KBM-7 (cell line): ENCODE measurements at regions not wholly inside any gene's neighbourhood (a gene's known extent, or its start where the extent isn't known, plus 50 kb on each side); places are given as distances from the start of the nearest gene placed in this dataset.
"Not testable (repeated sequence)": the region's sequence is repeated elsewhere in the genome, so short reads cannot be mapped to it uniquely, and the experiment has no call there.

Source experiments
- DNase-seq: peaks from one replicate; pipeline ENCODE4 v3.0.0-alpha.2; 2015
- in situ Hi-C: fragments of 300-500 bp; cut with MboI; formaldehyde crosslinking; loops from 2 replicates; pipeline ENCODE4 v1.14.3; 2020; ENCODE audit warnings: low sequenced_read_pairs, low pct_unique_long_range_greater_than_20kb, mixed read lengths

GRCh38 chr1:196366-196765 lies 255.1 kb downstream of the OR4F29 start:
- in situ Hi-C loops, DNase-seq: not testable (repeated sequence)

- DNase-seq = peak; percentile 8
Observed at GRCh38 chr1:191296-192049, 260.0 kb downstream of the OR4F29 start.

GRCh38 chr1:190678-191077 lies 260.8 kb downstream of the OR4F29 start:
- DNase-seq, in situ Hi-C loops: not testable (repeated sequence)

More at GRCh38 chr1:191296-192049, 260.0 kb downstream of the OR4F29 start:
- in situ Hi-C loops = not testable (repeated sequence)

- in situ Hi-C loops, DNase-seq: not testable (repeated sequence)
Observed at GRCh38 chr1:189915-190314, 261.6 kb downstream of the OR4F29 start.

GRCh38 chr1:189270-189669 lies 262.2 kb downstream of the OR4F29 start:
- DNase-seq, in situ Hi-C loops: not testable (repeated sequence)

GRCh38 chr1:187298-187697 lies 264.2 kb downstream of the OR4F29 start:
- in situ Hi-C loops, DNase-seq: not testable (repeated sequence)

GRCh38 chr1:186691-187131 lies 264.8 kb downstream of the OR4F29 start:
- DNase-seq, in situ Hi-C loops: not testable (repeated sequence)

- in situ Hi-C loops, DNase-seq: not testable (repeated sequence)
Observed at GRCh38 chr1:186223-186622, 265.3 kb downstream of the OR4F29 start.

- in situ Hi-C loops = not testable (repeated sequence)
Observed at GRCh38 chr1:185526-185925, 266.0 kb downstream of the OR4F29 start.

GRCh38 chr1:184336-184686 lies 267.2 kb downstream of the OR4F29 start:
- DNase-seq, in situ Hi-C loops: not testable (repeated sequence)

More at GRCh38 chr1:185526-185925, 266.0 kb downstream of the OR4F29 start:
- not testable (repeated sequence) for DNase-seq

GRCh38 chr1:183620-184335 lies 267.7 kb downstream of the OR4F29 start:
- DNase-seq, in situ Hi-C loops: not testable (repeated sequence)

- DNase-seq, in situ Hi-C loops: not testable (repeated sequence)
Observed at GRCh38 chr1:183081-183480, 268.4 kb downstream of the OR4F29 start.

GRCh38 chr1:182631-183030 lies 268.8 kb downstream of the OR4F29 start:
- DNase-seq, in situ Hi-C loops: not testable (repeated sequence)

- peak; percentile 37 for DNase-seq
- in situ Hi-C loops = not testable (repeated sequence)
Observed at GRCh38 chr1:181247-182216, 269.9 kb downstream of the OR4F29 start.

- in situ Hi-C loops = not testable (repeated sequence)
- DNase-seq = peak; percentile 15
Observed at GRCh38 chr1:180749-181205, 270.7 kb downstream of the OR4F29 start.

GRCh38 chr1:138842-139241 lies 312.6 kb downstream of the OR4F29 start:
- DNase-seq, in situ Hi-C loops: not testable (repeated sequence)

- DNase-seq, in situ Hi-C loops: not testable (repeated sequence)
Observed at GRCh38 chr1:137664-138063, 313.8 kb downstream of the OR4F29 start.

GRCh38 chr1:136344-136932 lies 315.0 kb downstream of the OR4F29 start:
- in situ Hi-C loops, DNase-seq: not testable (repeated sequence)
